Keratinocyte (primary cell): ENCODE measurements at regions not wholly inside any gene's neighbourhood (a gene's known extent, or its start where the extent isn't known, plus 50 kb on each side); places are given as distances from the start of the nearest gene placed in this dataset.

Experiments
- DNase-seq: peaks from one replicate; pipeline ENCODE4 v3.0.0-alpha.2; 2011; ENCODE audit warnings: low read depth, missing footprints, low spot score
- FAIRE-seq: peaks from 2 replicates; lab custom pipeline; 2011; peaks lifted over from hg19 to GRCh38; lab: Jason Lieb, UNC
- H2AFZ ChIP-seq: 2 replicates; pipeline ENCODE4 v1.6.0; 2012; ENCODE audit warnings: low read length, control low read depth, inconsistent platforms; ENCODE audit not compliant: control insufficient read depth
- H3K27ac ChIP-seq: 2 replicates; pipeline ENCODE4 v1.5.1; 2011; ENCODE audit warnings: low read length; ENCODE audit not compliant: control insufficient read depth, insufficient read depth
- H3K27me3 ChIP-seq: 3 replicates; pipeline ENCODE4 v1.6.0; 2011; ENCODE audit warnings: low read length; ENCODE audit not compliant: control insufficient read depth, insufficient read depth; ENCODE audit errors: extremely low read depth
- H3K36me3 ChIP-seq, 2 experiments: 2 replicates in 1 of 2; 3 replicates in 1 of 2; pipeline ENCODE4 v1.5.1; 2011; ENCODE audit warnings: low read length in 2 of 2, mild to moderate bottlenecking in 1 of 2; ENCODE audit not compliant: control insufficient read depth in 2 of 2, insufficient read depth in 2 of 2; ENCODE audit errors: extremely low read depth in 1 of 2
- H3K4me1 ChIP-seq: 3 replicates; pipeline ENCODE4 v1.5.1; 2011; ENCODE audit warnings: low read length; ENCODE audit not compliant: control insufficient read depth, insufficient read depth; ENCODE audit errors: extremely low read depth
- H3K4me2 ChIP-seq: 3 replicates; pipeline ENCODE4 v1.6.0; 2011; ENCODE audit warnings: low read depth, low read length; ENCODE audit not compliant: control insufficient read depth, insufficient read depth; ENCODE audit errors: extremely low read depth
- H3K4me3 ChIP-seq, 3 experiments: fragments of 200-600 bp in 1 of 3; sonication (generic) in 1 of 3; 2 replicates in 2 of 3; 3 replicates in 1 of 3; pipeline ENCODE4 v1.5.1; 2011 to 2016; ENCODE audit warnings: low read length in 3 of 3, mild to moderate bottlenecking in 3 of 3, control low read depth in 2 of 3, inconsistent platforms in 1 of 3, low read depth in 1 of 3, mixed read lengths in 1 of 3, mixed run types in 1 of 3, moderate library complexity in 1 of 3; ENCODE audit not compliant: control insufficient read depth in 2 of 3, insufficient read depth in 2 of 3; ENCODE audit errors: extremely low read depth in 1 of 3
- H3K79me2 ChIP-seq: 2 replicates; pipeline ENCODE4 v1.6.0; 2012; ENCODE audit warnings: low read length; ENCODE audit not compliant: control insufficient read depth, insufficient read depth
- H3K9ac ChIP-seq: 3 replicates; pipeline ENCODE4 v1.6.0; 2011; ENCODE audit warnings: low read length; ENCODE audit not compliant: control insufficient read depth, insufficient read depth; ENCODE audit errors: extremely low read depth
- H3K9me1 ChIP-seq: 3 replicates; pipeline ENCODE4 v1.6.0; 2011; ENCODE audit warnings: low read length; ENCODE audit not compliant: control insufficient read depth, insufficient read depth; ENCODE audit errors: extremely low read depth
- H3K9me3 ChIP-seq: 2 replicates; pipeline ENCODE4 v1.5.1; 2012; ENCODE audit warnings: low read depth, low read length; ENCODE audit not compliant: control insufficient read depth
- H4K20me1 ChIP-seq: 3 replicates; pipeline ENCODE4 v1.6.0; 2011; ENCODE audit warnings: low read length; ENCODE audit not compliant: control insufficient read depth, insufficient read depth; ENCODE audit errors: extremely low read depth
- CTCF ChIP-seq, 3 experiments: IDR thresholded peaks in 1 of 3; conservative IDR thresholded peaks in 1 of 3; optimal IDR thresholded peaks in 1 of 3; 2 replicates in 2 of 3; 3 replicates in 1 of 3; pipeline versions ENCODE3 to v1.5.1; 2011; ENCODE audit warnings: low read length in 3 of 3, mild to moderate bottlenecking in 3 of 3, moderate library complexity in 2 of 3, control low read depth in 1 of 3, inconsistent platforms in 1 of 3; ENCODE audit not compliant: insufficient read depth in 2 of 3; ENCODE audit errors: extremely low read depth in 1 of 3
- EZH2 ChIP-seq: IDR thresholded peaks from one replicate; pipeline ENCODE4 v1.6.1; 2012; ENCODE audit warnings: inconsistent platforms, mild to moderate bottlenecking, low read length, moderate library complexity
- dilution Hi-C: fragments of 300-500 bp; cut with MboI; formaldehyde crosslinking; loops from one replicate; pipeline ENCODE4 v1.7.0; 2020; ENCODE audit warnings: low sequenced_read_pairs; ENCODE audit not compliant: extremely low pct_ligation_motif_present

GRCh38 chr16:65867276-65867960, 499.1 kb upstream of the CDH5 start:
- H3K4me3 ChIP-seq: no peak overlapping the region
- H3K27me3 ChIP-seq: no peaks in the 10 kb centered on the region
- dilution Hi-C loops: no loop called here
- no peaks in the 10 kb centered on the region for H3K9me1 ChIP-seq
- no peaks in the 10 kb centered on the region for H3K79me2 ChIP-seq
- no peak for TF ChIP-seq EZH2
- TF ChIP-seq CTCF (optimal IDR thresholded peaks at IDR 0.05 in 1 of 3, IDR thresholded peaks at IDR 0.05 in 1 of 3, conservative IDR thresholded peaks at IDR 0.05 in 1 of 3; ENCODE audit: extremely low read depth in 1 of 3, insufficient read depth in 2 of 3, low read length in 3 of 3): no peak
- no peaks in the 10 kb centered on the region for H3K9me3 ChIP-seq
- H2AFZ ChIP-seq: no peak overlapping the region
- DNase-seq (no peak), FAIRE-seq (no peak)
- no peaks in the 10 kb centered on the region for H3K36me3 ChIP-seq
- no peaks in the 10 kb centered on the region for H3K4me1 ChIP-seq
- no peak overlapping the region for H3K9ac ChIP-seq
- no peak overlapping the region for H3K4me2 ChIP-seq
- no peaks in the 10 kb centered on the region for H4K20me1 ChIP-seq
- H3K27ac ChIP-seq: no peak overlapping the region

GRCh38 chr16:65863236-65863635, 503.3 kb upstream of the CDH5 start:
- DNase-seq (no peak), FAIRE-seq (no peak)
- no peaks in the 10 kb centered on the region for H3K4me1 ChIP-seq
- no peak overlapping the region for H3K9ac ChIP-seq
- no peak overlapping the region for H3K4me3 ChIP-seq
- H2AFZ ChIP-seq: no peak overlapping the region
- no peak for TF ChIP-seq CTCF (optimal IDR thresholded peaks at IDR 0.05 in 1 of 3, IDR thresholded peaks at IDR 0.05 in 1 of 3, conservative IDR thresholded peaks at IDR 0.05 in 1 of 3; ENCODE audit: extremely low read depth in 1 of 3, insufficient read depth in 2 of 3, low read length in 3 of 3)
- TF ChIP-seq EZH2: no peak
- no peaks in the 10 kb centered on the region for H3K9me3 ChIP-seq
- dilution Hi-C loops: no loop called here
- no peak overlapping the region for H3K27ac ChIP-seq
- no peaks in the 10 kb centered on the region for H3K9me1 ChIP-seq
- no peaks in the 10 kb centered on the region for H3K27me3 ChIP-seq
- no peak overlapping the region for H3K4me2 ChIP-seq
- H4K20me1 ChIP-seq: no peaks in the 10 kb centered on the region
- H3K36me3 ChIP-seq: no peaks in the 10 kb centered on the region
- H3K79me2 ChIP-seq: no peaks in the 10 kb centered on the region
